Stimulated activated CD4-positive, alpha-beta T cell treated with anti-CD3 and anti-CD28 coated beads, Interleukin-15, amount 100 ng/mL, for 48 hours (primary cell): ENCODE measurements at regions not wholly inside any gene's neighbourhood (a gene's known extent, or its start where the extent isn't known, plus 50 kb on each side); places are given as distances from the start of the nearest gene placed in this dataset.
"Not testable (repeated sequence)": the region's sequence is repeated elsewhere in the genome, so short reads cannot be mapped to it uniquely, and the experiment has no call there.

Experiments
- DNase-seq, 2 donors: peaks; one replicate each; pipeline ENCODE4 v3.0.0-alpha.2; 2020; ENCODE audit warnings: low read depth in 2 of 2

DNA sequence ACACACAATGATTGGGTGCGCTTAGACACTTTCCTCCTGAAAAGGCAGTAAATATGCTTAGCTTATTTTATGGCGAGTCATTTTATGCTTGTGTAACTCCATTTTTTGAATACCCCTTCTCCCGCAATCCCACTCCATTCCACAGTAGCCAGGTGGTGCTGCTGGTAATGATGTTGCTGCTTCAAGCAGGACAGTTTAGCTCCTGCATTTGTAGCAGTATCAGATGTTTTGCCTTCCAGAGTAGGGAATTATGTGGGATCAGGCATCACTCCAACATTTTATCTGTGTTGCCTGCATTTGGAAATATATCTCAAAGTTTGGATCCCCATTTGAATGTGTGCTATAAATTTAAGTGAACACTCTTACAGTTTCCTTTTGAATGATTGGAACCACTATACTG is 302.1 kb upstream of the SGO1 start:
- DNase-seq, result no peak

DNA sequence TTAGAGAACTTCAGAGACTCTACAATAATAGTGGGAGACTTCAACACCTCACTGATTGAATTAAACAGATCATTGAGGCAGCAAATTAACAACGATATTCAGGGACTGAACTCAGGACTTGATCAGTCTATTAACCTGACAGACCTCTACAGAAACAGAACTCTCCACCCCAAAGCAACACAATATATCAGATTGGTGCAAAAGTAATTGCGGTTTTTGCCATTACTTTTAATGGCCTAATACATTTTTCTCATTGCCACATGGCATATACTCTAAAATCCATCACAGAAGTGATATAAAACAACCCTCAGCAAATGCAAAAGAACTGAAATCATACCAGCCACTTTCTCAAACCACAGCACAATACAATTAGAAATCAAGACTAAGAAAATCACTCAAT is 298.1 kb upstream of the SGO1 start:
- DNase-seq, result no peak

- no peak for DNase-seq
Measured at GRCh38 chr3:20482350-20482749, 296.3 kb upstream of the SGO1 start.

GRCh38 chr3:20480786-20481365 is 294.9 kb upstream of the SGO1 start:
- DNase-seq, result no peak

GRCh38 chr3:20478436-20478835 is 292.4 kb upstream of the SGO1 start:
- DNase-seq, result no peak

- not testable (repeated sequence) for DNase-seq
Measured at GRCh38 chr3:20464237-20464636, 278.2 kb upstream of the SGO1 start.

GRCh38 chr3:20462723-20463122 is 276.7 kb upstream of the SGO1 start:
- no peak for DNase-seq

DNA sequence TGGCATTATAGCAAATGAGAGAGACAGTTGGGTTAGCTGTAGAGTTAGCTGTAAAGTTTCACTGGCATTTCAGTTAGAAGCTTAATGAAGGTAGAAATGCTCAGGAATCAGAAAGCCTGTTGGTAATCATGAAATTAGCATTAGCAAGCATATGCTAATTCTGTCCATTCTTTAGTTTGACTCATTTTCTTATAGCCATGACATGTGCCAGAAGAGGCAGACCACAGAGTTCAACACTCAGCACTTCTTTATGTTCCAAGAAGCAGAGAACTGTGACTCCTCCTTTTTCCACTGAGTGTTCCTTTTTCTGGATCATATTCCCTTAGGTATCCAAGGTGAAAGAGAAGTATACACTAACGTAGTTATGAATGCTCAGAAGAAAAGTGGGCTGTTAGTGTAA is 276.2 kb upstream of the SGO1 start:
- DNase-seq, result no peak

DNA sequence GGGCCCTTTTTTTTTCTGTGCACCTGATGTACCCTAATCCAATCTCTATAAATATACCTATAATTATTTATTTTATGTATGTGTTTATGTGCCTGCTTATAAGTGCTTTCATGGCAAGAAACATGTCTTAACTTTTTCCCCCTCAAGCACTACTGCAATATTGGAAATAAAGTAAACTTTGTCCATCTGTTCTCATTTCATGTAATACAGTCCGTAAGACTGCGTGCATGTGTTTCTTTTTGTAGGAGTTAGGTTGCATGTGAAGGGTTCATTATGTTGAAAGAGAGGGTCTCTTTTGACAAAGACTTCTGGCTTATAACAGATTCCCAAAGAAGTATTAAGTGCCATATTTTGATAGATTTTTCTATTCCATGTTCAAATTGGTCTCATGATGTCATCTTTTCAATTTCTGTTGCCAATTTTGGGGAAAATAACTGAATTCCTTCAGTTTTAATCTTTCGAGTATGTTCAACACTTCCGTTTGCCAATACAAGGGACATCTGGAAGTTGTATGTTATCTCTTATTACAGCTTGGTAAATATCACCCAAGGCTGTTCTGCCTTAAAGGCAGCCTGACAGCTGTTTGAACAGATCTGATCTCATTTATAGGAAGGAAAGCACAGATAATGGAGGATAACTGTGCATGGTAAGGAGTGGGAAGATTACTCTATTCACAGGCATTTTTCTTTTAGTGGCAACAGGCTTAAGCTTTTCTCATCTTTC is 273.1 kb upstream of the SGO1 start:
- DNase-seq, result no peak

- DNase-seq, result no peak
Measured at GRCh38 chr3:20456511-20456910, 270.5 kb upstream of the SGO1 start.

GRCh38 chr3:20451170-20451569 is 265.2 kb upstream of the SGO1 start:
- no peak for DNase-seq

DNA sequence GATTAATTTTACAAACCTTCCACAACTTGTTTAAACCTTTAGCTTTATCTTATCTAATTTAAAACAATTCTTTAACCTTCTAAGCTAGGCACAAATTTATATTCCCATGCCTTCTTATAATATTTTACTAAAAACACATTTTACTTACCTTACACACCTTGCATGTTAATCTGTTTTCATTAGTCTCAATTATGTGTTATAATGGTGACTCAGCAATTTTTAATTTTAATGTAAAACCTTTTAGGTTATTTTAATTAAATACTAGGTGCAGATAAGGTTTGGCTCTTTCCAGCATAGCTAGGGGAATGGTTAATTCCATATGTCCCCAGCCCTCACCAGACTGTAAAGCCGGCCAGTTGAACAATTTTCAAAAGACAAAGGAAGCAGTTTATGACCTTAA is 264.6 kb upstream of the SGO1 start:
- no peak for DNase-seq

DNA sequence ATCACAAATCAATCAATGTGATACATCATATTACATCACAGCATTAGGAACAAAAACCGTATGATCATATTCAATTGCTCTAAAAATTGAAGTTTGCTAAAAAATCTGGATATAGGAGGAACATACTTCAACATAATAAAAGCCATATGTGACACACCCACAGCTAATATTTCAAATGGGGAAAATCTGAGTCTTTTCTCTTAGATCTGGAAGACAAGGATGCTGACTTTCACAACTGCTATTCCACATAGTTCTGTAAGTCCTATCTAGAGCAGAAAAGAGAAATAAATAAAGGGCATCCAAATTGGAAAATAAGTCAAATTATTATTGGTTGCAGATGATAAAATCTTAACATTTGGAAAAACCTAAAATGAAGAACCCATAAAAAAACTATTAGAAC is 256.8 kb upstream of the SGO1 start:
- no peak for DNase-seq

DNA sequence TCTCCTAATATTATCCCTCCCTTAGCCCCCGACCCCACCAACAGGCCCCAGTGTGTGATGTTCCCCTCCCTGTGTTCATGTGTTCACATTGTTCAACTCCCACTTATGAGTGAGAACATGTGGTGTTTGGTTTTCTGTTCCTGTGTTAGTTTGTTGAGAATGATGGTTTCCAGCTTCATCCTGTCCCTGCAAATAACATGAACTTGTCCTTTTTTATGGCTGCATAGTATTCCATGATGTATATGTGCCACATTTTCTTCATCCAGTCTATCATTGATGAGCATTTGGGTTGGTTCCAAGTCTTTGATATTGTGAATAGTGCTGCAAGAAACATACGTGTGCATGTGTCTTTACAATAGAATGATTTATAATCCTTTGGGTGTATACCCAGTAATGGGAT is 241.3 kb upstream of the SGO1 start:
- DNase-seq, result not testable (repeated sequence)

- no peak for DNase-seq
Measured at GRCh38 chr3:20425138-20425537, 239.1 kb upstream of the SGO1 start.

DNA sequence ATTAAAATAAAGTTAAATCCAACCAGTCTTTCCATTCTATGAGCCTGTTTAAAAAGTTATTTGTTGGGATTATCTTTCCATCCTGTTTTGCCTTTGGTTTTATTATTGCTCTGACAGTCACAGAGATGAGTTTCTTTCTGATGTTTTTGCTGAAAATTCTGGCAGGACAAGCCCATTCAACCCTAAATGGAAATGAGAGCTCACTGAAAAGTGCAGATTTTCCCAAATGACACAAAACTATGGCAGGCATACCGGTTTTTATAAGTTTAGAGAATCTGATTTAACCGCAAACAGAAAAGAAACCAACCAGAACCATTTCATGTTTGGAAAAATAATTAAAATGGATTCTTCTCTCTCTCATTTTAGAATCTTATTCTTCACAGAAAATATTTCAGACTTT is 238.1 kb upstream of the SGO1 start:
- DNase-seq, result no peak

GRCh38 chr3:20422391-20422790 is 236.4 kb upstream of the SGO1 start:
- DNase-seq, result no peak

GRCh38 chr3:20417388-20418108 is 231.5 kb upstream of the SGO1 start:
- DNase-seq, result no peak

GRCh38 chr3:20406611-20407011 is 220.6 kb upstream of the SGO1 start:
- no peak for DNase-seq

GRCh38 chr3:20405744-20406143 is 219.7 kb upstream of the SGO1 start:
- no peak for DNase-seq

DNA sequence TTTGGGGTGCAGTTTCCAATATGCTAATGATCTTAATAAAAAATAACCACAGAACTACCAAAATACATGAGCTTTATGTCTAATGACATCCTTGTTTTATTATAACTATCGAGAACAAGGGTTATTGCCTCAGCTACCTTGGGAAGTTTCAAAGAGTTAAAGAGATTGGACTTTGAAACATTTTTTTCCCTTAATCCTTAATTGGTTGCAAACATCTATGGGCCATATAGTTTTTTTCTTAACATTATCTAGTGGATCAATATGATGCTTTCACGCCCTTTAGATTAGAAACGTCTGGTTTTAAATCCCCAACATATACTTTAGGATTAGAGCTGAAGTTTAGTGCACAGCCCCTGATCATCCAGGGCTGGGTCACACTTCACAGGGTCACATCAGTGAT is 219.2 kb upstream of the SGO1 start:
- no peak for DNase-seq

DNA sequence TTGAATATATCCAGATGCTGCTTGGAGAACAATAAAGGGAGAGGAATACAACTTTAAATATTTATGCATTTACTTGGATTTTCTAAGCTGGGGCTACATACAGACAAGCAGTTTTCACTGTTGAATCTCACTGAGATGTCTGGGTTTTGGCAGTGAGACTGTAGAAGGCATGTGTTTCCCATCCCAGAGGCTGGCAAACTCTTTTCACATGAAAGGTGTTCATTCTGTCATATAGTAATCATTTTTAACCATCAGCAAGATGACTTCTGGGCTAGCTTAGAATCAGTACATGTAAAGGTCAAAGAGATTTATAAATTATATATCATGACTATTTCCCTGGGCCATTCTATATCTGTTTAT is 218.7 kb upstream of the SGO1 start:
- no peak for DNase-seq

DNA sequence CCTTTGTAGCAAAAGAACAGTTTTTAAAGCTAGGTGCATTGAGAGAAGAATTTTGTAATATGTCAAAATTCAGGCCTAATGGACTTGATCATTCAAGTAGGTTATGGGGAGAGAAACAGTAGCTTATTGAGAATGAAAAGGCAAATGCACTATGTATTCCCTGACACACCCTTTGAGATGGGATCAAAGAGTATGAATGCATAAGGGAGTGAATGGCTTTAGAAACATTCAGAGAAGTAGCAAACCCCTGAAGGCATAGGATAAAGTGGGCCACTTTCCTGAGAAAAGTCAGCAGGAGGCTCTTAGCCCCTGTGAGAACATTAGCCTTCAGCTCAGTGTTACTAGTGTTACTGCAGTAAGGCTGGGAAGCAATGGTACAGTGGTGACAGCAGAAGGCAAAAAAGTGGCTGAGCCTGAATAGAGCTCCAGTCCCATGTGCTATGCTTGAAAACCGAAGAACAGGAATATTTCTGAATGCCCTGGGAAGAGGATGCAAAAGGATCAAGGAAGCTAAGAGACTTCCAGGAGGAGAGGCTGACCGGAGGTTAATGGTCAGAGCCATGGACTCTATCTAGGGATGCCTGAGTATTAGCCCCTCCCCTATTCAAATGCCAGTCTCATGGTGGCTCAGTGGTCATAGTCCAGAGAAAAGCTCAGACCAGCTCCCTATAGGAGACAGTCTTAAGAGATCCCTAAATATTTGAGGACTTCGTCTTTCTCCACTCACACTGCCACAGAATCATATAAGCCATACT is 218.2 kb upstream of the SGO1 start:
- no peak for DNase-seq
